ENCODE measurements at regions not wholly inside any gene's neighbourhood (a gene's known extent, or its start where the extent isn't known, plus 50 kb on each side); places are given as distances from the start of the nearest gene placed in this dataset.
A peak's percentile ranks its signal among the peaks of the same experiment; 100 is the strongest.

DNA sequence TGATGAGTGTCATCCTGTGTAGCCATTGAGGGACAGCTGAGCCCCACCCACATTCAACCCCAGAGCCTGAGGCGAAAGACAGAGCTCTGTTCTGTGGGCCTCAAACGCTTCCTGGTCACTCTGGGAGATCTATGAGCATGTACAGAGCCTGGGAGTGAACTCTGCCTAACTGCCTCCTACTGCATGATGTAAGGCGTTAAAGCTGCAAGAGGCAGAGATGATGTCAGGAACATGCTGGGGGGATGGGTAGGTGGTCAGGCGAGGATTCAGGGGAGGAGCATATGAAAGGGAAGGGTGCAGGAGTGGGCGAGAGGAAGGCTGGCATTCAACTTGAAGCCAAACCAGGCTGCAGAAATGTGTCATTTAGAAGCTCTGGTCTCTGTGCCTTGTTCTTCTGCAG is 181.0 kb downstream of the TFCP2L1 start:
- no peak for DNase-seq

DNA sequence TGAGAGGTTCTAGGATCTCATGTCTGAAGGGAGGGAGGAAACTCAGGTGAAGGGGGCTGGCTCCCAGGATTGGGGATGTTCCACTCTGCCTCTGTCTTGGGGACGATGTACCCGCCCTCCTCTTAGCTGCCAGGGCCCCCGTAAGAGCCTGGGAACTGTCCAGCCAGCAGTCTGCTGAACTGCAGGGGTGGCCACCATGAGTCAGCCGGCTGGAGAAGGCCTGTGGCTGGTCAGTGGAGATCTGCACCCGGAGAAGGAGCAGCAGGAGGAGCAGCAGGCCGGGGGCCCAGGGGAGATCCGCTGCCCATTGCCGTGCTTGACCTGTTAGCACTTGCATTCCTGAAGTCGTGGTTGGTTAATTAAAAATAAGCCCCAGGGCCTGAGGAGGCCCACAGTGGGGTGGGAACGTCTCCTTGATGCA is 180.3 kb downstream of the TFCP2L1 start:
- no peak for DNase-seq

DNA sequence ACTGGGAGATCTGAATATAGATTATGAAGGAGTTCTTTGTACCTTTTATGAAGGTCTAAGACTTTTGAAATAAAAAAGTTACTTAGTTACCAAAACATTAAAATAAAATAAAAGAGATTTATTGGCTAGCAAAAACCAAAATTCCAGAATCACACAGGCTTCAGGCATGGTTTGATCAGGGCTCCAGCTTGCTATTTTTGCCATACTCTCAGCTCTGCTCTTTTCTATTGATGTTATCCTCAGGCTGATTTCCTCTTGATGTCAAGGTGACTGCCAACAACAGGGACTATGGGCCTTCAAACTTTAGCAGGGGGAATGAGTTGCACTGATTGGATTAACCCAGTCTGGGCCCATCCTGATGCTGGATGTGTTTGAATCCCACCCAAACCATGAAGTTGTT is 174.1 kb downstream of the TFCP2L1 start:
- DNase-seq, result no peak

DNA sequence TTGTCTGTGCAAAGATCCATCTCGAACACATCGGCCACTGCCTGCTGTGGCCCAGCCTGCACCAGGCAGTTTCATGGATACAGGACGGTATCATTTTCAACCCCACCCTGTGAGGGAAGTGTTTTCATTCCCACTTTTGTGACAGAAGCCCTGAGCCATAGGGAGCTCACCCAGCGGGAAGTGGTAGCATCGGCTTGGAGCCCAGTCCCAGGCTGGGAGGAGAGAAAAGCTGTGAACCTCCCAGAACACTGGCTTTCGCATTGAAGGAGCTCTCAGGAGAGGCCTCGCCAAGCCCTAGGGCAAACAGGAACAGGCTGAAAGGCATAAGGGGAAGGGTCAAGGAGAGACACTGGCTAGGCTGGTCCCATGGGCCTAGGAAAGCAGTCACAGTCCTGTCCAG is 166.1 kb downstream of the TFCP2L1 start:
- no peak for DNase-seq

DNA sequence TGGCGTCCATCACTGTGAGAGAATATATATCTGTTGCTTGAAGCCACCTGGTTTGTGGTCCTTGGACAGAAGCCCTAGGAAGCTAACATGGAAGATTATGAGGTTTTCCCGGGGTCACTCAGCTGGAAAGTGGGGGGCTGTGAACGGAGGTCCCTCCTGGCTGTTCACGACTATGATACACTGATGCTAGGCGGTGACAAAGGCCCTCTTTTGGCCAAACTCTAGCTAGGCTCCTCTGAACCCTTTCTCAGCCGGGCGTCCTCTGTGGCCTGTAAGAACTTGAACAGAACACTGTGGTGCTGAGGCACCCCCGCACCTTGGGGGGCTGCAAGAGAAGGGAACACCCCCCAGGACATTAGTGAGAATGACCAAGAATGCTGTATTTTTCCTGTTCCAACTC is 164.6 kb downstream of the TFCP2L1 start:
- no peak for DNase-seq

DNA sequence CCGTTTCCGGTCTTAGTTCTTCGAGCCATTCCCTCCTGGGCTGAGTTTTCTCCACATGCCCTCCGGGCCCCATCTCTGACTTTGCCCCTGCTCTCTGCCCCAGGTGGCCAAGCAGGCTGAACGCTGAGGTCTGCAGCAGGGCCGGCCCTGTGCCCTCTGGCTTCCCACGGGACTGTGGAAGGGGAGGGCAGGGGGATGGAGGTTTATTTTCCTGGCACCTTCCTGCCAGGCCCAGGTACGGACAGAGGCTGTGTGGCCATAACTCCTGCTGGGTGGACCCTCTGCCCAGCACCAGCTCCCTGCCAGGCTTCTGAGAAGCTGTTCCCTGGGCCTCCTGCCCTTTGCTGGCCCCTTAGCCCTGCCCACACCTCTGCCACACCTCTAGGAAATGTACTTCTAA is 164.0 kb downstream of the TFCP2L1 start:
- DNase-seq, result no peak

DNA sequence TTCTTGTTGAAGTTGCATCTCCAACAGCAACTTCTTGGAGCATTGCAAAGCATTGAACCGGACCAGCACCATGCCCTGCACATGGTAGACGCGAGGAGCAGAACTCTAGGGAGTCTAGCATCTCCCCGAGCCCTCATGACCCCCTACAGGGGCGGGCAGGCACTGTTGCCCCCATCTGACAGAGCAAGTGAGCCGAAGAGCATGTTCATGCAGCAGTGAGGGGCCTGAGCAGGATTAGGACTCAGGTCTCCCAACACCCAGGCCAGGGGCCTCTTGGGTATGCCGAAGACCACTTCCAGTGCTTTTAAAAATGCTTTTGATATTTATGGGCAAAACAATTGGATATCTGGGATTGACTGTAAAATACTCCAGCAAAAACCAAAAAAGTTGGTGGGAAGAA is 163.3 kb downstream of the TFCP2L1 start:
- DNase-seq, result no peak

DNA sequence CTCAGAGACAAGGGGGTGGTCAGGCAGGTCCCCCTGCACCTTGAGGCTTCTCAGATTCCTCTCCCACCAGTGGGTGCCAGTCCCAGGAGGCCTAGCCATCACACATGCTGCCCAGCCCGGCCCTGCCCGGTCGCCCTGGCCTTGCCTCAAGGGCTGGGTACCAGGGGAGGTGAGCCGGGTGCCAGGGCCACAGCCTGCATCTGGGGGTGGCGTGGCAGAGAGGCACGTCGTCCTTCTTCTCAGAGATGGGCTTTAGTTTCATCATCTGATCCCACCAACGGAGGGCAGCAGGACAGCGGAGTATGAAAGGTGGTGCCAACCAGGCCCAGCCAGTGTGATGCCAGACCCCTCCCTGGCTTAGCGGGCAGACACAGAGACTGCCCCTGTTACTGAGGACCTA is 161.7 kb downstream of the TFCP2L1 start:
- DNase-seq, result no peak

DNA sequence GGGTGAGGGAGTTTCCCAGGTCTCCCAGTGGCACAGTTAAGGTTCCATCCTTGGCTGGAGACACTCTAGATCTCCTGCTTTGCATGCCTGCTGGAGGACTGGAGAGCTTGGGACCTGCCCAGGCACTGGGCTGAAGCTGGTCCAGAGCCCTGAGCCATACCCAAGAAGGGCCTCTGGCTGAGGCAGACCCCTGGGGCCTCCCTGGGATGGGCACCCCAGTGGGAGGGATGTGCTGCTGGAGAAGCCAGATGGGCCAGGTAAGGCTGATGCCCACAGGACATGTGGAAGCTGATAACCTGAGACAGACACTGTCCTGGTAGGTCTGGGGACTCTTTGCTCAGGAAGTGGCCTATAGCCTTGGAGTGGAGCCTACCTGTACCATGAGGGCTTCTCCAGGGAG is 160.7 kb downstream of the TFCP2L1 start:
- no peak for DNase-seq

DNA sequence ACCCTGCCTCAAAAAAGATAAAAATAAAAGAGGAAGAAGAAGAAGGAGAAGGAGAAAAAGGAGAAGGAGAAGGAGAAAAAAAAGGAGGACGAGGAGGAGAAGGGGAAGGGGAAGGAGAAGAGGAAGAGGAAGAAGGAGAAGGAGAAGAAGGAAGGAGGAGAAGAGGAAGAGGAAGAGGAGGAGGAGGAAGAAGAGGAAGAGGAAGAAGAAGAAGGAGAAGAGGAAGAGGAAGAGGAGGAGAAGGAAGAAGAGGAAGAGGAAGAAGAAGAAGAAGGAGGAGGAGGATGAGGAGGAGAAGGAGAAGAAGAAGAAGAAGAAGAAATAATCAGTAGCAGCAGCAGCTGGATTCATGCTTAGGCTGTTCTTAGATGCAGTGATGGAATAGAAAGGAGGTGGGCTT is 159.7 kb downstream of the TFCP2L1 start:
- no peak for DNase-seq

DNA sequence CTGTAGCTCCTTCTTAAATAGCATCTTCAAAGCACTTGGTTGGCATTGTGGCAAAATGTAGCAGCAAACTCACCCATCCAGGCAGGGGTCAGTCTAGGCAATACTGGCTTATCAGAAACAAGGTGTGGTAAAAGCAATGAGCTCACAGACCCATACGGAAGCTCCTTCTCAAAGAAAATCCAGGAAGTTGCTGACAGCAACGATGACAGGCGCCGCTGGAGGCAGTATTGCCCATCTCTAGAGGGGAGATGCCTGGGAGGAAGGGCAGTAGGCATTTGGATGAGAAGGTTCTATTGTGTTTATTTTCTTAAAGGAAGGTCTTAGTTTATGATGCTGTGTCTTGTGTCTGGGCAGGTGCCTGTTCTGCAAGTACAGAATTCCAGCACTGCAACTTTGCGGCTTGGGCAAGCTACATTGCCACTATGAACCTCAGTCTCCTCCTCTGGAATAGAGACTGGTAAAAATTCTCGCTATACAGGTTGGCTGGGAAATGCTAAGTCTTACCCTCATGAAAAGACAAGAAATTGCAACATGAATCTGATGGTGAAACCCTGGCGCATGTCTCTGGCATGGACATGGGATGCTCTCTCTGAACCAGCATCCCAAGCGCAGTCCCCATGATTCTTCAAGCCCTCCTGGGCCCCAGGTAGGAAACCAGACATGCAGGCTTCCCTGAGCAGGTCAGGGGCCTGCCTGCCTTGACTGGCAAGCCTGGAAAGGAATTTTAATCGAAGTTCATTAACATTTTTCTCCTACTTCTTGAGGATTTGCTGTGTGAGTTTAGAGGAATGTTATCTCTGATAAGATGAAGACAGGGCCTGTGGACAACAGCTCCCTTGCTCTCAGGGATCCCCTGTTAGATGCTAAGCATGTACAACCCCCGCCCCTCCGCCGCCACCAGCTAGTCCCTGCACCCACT is 156.0 kb downstream of the TFCP2L1 start:
- DNase-seq, result peak; percentile 9

DNA sequence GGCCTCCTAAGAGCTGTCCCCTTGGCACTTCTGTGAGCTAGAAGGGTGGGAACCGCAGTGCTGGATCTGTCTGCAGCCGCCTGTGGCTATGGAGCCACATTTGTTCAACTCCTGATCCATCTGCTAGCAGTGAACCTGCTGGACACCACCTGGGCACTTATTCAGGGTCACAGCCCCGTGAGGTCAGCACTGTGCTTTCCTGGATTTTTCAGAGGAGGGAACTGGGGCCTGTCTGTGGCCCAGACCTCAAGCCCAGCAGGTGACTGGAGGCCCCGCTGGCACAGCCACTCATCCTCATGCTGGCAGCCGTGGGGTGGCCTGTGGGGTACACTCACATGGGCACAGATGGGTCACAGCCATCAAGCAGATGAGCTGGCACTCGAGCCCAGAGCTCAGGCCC is 155.3 kb downstream of the TFCP2L1 start:
- DNase-seq, result no peak

DNA sequence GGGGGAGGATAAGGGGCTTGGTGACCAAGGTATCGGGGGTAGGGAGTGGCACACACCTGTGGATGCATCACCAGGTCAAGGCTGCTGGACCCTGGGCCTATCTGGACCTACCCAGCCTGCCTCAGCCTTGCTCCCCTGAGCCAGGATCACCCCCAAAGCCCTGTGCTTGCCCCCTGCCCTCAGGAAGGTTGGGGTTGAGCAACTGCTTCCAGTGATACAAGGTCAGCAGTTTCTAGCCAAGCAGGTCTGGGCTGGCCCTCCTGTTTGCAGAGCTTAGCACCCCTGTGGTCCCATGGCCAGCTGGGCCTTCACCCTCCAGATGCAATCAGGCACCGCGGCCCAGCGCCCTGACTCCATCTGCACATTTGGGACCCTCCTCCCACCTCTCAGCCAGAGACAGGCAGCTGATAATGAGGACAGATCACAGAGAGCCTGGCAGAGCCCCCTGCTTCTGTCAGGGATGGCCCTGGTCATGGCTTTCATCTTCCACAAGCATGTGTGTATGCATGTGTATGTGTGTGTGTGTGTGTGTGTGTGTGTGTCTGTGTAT is 154.6 kb downstream of the TFCP2L1 start:
- DNase-seq, result no peak

DNA sequence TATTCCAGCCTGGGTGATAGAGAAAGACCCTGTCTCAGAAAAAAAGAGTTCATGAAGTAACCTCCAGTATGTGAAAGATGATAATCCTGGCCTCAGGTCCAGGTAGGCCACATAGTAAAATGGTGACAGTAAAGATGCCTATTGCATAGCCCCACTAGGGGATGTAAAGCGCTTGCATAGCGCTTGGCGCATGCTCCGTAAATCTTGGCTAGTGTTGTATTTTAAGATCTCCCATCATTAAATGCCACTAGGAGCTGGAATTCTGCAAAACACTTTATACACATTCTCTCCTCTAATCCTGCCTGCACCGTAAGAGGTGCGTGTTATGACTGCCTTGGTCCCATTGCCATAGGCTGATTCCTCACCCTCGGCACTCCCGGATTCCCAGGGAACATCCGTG is 153.6 kb downstream of the TFCP2L1 start:
- no peak for DNase-seq

DNA sequence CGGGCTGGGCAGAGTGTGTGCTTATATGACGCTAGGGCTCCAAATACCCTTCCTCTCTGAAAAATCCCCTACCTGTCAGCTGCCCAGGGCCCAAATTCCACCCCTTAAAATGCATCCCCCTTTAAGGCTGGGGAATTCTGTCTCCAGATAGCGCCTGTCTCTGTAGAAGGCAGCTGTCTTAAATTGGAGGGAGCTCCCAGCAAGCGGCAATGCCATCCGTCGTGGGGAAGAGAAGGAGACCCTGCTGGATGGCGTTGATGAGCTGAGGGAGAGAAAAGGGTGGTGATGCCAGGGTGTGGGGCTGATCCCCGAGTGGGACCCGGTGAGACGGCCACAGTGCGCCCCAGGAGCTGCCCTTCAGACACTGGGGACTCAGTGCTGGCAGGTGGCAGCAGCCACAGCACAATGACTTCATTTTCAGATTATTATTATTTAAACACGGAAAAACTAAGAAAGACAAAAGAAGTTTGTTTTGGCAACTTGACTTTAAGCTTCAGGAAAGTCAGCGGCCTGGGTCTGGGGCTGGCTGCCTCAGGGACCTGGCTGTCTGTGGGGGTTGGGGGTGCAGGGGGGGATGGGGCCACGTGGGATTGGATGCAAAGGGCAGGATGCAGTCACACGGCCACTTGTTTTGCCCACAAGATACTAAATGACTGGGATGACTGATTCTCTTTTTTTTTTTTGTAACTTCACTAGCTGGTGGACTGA is 152.8 kb downstream of the TFCP2L1 start:
- no peak for DNase-seq

DNA sequence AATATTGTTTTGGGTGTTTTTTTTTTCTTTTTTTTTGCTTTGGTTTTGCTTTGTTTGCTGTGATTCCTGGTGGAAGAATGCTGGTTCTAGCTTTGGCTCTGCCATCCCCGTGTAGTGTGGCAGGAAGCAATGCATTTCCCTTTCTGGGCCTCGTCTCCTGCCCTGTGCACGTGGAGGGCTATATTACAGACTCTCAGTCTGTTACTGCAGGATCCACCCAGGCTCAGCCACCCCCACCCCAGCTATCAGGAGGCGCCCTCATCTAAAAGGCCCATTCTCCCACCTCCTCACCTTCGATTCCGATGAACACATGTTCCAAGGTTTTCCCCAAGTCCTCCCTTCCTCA is 152.3 kb downstream of the TFCP2L1 start:
- DNase-seq, result no peak

DNA sequence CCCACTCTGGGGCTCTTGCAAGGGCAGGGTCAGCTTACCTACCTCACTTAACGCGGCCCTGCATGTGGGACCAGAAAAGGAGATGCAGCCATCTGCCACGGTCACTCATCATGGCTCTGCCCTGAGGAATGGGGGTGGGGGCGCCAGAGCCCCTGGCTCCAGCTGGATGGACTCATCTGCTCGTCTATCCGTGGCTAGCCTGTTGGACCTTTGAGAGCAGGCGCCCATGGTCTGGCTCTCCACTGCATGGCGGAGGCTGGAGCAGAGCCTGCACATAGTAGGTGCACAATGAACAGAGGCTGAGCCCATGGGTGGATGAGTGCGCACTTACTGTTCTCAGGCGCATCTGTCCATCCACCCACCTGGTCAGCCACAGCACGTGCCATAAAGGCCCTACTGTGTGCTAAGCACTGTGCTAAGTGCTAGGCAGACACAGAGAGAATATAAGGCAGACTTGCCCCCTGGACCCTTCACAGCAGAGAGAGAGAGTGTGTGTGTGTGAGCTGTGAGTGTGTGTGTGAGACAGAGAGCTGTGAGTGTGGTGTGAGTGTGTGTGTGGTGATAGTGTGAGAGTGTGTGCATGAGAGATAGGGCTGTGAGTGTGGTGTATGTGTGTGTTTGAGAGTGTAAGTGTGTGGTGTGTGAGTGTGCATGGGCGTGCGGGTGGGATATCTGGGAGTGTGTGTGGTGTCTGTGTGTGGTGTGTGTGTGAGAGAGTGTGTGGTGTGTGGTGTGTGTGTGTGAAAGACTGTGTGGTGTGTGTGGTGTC is 151.3 kb downstream of the TFCP2L1 start:
- no peak for DNase-seq

DNA sequence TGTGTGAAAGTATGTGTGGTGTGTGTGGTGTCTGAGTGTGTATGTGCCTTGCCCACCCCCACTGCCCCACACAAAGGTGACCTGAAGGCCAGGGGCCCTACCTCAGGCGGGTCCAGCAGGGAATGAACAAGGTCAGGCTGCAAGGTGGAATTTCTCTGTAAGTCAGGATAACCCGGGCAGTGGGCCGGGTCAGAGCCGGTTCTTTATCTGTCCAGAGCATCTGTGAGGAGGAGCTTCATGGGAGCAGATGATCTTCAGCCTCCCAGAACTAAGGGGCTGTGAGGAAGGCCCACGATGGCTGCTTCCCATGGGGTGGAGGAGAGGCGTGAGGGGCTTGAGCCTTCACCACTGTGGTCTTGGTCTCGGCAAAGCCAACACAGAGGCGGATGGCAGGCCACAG is 150.3 kb downstream of the TFCP2L1 start:
- DNase-seq, result no peak

DNA sequence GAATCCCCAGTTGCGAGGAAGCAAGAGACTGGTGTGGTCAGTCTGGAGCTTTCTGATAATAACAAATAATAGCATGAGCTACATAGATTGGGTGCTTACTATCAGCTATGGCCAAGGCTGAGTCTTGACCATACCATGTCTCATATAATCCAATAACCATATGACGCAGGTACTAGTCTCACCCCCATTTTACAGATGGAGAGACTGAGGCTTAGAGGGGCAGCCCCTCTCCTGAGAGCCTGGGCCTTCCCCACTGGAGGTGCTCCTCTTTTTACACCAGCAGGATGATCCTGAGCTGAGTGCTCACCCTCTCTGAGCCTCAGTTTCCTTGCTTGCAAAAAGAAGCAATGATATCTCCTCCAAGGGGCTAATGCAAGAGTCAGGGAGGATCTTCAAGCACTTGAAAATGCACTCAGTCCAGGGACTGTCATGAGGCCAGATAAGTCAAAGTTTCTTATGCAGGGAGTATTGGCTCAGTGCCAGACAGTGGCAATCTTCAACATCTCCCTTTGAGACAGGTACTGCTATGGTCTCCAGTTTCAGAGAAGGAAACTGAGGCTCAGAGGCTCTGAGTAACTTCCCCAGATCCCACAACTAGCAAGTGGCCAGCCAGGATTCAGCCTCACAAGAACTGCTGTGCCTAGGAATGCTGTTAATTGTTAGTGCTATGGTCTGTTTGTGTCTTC is 149.7 kb downstream of the TFCP2L1 start:
- DNase-seq, result no peak

DNA sequence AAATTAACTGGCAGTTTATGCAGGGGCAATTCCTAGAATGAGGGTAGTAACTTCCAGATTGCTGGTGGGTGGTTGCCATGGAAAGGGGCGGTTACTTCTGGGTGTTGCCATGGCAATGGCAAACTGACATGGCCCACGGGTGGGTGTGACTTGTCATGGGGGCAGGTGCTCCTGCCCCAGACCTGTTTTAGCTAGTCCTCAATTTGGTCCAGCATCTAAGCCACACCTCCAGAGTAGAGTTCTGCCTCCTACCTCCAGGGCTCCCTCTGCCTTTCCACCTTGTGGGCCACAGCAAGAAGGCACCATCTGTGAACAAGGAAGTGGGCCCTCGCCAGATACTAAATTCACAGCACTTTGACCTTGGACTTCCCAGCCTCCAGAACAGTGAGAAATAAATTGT is 148.7 kb downstream of the TFCP2L1 start:
- DNase-seq, result no peak

DNA sequence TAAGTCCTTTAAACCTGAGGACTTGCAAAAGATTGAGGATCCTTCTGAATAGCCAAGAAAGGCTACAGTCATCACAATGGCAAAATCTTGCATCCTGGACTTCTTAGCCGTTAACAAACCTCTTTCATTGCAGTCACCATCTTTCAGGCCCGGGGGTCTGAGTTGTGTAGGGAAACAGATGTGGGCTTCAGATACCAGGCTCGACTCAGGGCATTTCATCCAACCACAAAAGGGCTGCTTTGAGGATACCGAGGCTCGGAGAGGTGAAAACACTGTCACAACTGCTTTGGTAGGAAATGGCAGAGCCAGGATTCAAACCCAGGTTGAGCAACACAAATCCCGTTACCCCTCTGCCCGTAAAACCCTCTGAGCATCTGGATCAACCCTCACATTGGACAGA is 147.4 kb downstream of the TFCP2L1 start:
- no peak for DNase-seq

DNA sequence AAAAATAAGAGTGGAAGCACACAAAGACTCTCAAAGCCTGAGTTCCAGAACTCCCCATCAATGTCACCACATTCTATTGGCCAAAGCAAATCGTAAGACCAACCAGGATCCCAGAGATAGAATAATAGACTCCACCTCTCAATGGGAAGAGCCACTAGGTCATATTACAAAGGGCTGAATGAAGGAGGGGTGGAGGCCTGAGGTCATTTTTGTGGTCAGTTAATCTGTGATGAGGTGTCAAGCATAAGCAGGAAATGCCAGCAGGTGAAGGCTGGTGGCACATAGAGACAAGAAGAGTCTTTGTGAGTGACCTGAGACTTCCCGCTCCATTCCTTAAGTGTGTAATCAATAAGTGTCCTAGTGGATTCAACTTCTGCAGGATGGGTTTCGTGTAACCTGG is 144.3 kb downstream of the TFCP2L1 start:
- no peak for DNase-seq

DNA sequence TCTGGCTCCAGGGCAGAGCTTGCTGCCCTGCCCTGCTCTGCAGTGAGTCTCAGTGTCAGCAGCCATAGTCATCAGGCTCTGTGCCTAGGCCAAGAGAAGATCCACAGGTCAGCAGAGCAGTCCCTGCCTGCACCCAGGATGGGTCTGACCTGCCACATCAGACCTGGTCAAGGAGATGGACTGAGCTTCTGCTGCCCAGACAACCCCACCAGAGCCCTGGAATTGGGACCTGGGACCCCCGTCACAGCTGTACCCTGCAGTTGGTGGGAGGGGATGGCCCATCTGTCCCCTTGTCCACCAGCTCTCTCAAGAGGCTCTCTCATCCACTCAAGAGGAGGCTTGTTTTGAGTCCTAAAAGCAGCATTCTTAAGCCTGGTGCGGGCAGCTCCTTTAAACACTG is 142.6 kb downstream of the TFCP2L1 start:
- DNase-seq, result no peak
